ENCODE measurements at regions not wholly inside any gene's neighbourhood (a gene's known extent, or its start where the extent isn't known, plus 50 kb on each side); places are given as distances from the start of the nearest gene placed in this dataset.
"Not testable (repeated sequence)": the region's sequence is repeated elsewhere in the genome, so short reads cannot be mapped to it uniquely, and the experiment has no call there.

DNA sequence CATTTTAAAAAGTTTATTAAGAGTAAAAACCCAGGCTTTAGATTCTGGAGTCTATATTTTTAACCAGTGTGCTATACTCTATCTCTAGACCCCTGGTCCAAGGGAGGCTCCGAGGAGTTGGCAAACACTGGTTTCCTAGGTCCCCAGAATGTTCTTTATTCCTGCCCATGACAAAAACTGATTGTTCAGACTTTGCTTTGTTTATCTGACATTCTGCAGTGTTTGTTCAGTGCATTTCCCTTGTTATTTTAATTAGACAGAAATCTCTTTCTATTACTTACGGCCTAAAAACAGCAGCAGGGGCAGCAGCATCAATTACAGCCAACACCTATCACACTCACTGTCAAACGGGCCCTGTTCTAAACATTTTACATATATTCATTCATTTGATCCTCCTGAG lies 2011.6 kb upstream of the WWC1 start:
- Histone ChIP-seq H3K27ac (ENCODE audit: low read length) (no peak overlapping the region), H3K27me3 (ENCODE audit: control insufficient read depth, insufficient read depth, low read length) (no peaks in the 10 kb centered on the region), H3K4me1 (ENCODE audit: control insufficient read depth, insufficient read depth, low read length) (no peaks in the 10 kb centered on the region), H3K4me3 (ENCODE audit: low read length) (no peak overlapping the region), H3K9me3 (ENCODE audit: control insufficient read depth, low read depth, low read length) (no peaks in the 10 kb centered on the region), H3K36me3 (ENCODE audit: control insufficient read depth, insufficient read depth, low read length) (no peaks in the 10 kb centered on the region)
- WGBS (ENCODE audit: insufficient coverage, low lambda C conversion rate), result 83% methylated on average over 1 of the region's 3 CpGs
- no peak for DNase-seq

GRCh38 chr5:166281433-166281832 lies 2010.0 kb upstream of the WWC1 start:
- no peaks in the 10 kb centered on the region for H3K36me3 ChIP-seq (ENCODE audit: control insufficient read depth, insufficient read depth, low read length)
- H3K27me3 ChIP-seq (ENCODE audit: control insufficient read depth, insufficient read depth, low read length), result no peaks in the 10 kb centered on the region
- no peak overlapping the region for H3K4me3 ChIP-seq (ENCODE audit: low read length)
- H3K27ac ChIP-seq (ENCODE audit: low read length), result no peak overlapping the region
- H3K4me1 ChIP-seq (ENCODE audit: control insufficient read depth, insufficient read depth, low read length), result no peaks in the 10 kb centered on the region
- DNase-seq, result no peak
- WGBS (ENCODE audit: insufficient coverage, low lambda C conversion rate), result no CpG with 5 or more reads among the region's 2 CpGs
- no peaks in the 10 kb centered on the region for H3K9me3 ChIP-seq (ENCODE audit: control insufficient read depth, low read depth, low read length)

GRCh38 chr5:166282939-166283338 lies 2008.5 kb upstream of the WWC1 start:
- H3K27me3 ChIP-seq (ENCODE audit: control insufficient read depth, insufficient read depth, low read length), result no peaks in the 10 kb centered on the region
- no peak overlapping the region for H3K27ac ChIP-seq (ENCODE audit: low read length)
- no peaks in the 10 kb centered on the region for H3K9me3 ChIP-seq (ENCODE audit: control insufficient read depth, low read depth, low read length)
- H3K4me3 ChIP-seq (ENCODE audit: low read length), result no peak overlapping the region
- no peaks in the 10 kb centered on the region for H3K4me1 ChIP-seq (ENCODE audit: control insufficient read depth, insufficient read depth, low read length)
- no peaks in the 10 kb centered on the region for H3K36me3 ChIP-seq (ENCODE audit: control insufficient read depth, insufficient read depth, low read length)
- WGBS (ENCODE audit: insufficient coverage, low lambda C conversion rate), result 78% methylated on average over 1 of the region's 3 CpGs
- DNase-seq, result no peak

GRCh38 chr5:166285361-166285760 lies 2006.1 kb upstream of the WWC1 start:
- H3K36me3 ChIP-seq (ENCODE audit: control insufficient read depth, insufficient read depth, low read length), result no peaks in the 10 kb centered on the region
- H3K4me3 ChIP-seq (ENCODE audit: low read length), result no peak overlapping the region
- H3K9me3 ChIP-seq (ENCODE audit: control insufficient read depth, low read depth, low read length), result no peaks in the 10 kb centered on the region
- no CpG with 5 or more reads among the region's 2 CpGs for WGBS (ENCODE audit: insufficient coverage, low lambda C conversion rate)
- DNase-seq, result peak in 1 of 2 donors; percentile 52
- H3K27ac ChIP-seq (ENCODE audit: low read length), result no peak overlapping the region
- no peaks in the 10 kb centered on the region for H3K27me3 ChIP-seq (ENCODE audit: control insufficient read depth, insufficient read depth, low read length)
- no peaks in the 10 kb centered on the region for H3K4me1 ChIP-seq (ENCODE audit: control insufficient read depth, insufficient read depth, low read length)

DNA sequence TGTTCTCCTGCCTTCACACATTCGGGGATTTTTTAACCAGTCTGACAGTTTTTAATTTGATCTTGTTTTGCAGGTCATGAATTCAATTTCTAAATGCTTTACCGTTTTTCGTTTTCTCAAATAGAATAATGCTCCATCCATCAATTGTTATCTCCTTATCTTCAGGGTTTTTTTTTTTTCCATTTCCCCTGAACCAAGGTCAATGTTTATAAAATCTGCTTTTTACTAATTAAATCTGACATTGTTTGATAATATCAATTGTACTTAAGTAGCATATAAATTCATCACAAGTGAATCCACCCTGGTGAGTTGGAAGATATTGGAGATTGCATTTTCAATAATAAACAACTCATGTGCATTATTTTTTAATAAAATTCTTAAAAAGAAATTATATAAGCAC lies 2004.6 kb upstream of the WWC1 start:
- Histone ChIP-seq H3K27me3 (ENCODE audit: control insufficient read depth, insufficient read depth, low read length) (no peaks in the 10 kb centered on the region), H3K9me3 (ENCODE audit: control insufficient read depth, low read depth, low read length) (no peaks in the 10 kb centered on the region), H3K27ac (ENCODE audit: low read length) (no peak overlapping the region), H3K4me1 (ENCODE audit: control insufficient read depth, insufficient read depth, low read length) (no peaks in the 10 kb centered on the region), H3K4me3 (ENCODE audit: low read length) (no peak overlapping the region), H3K36me3 (ENCODE audit: control insufficient read depth, insufficient read depth, low read length) (no peaks in the 10 kb centered on the region)
- 79% methylated on average over 2 of the region's 3 CpGs for WGBS (ENCODE audit: insufficient coverage, low lambda C conversion rate)
- DNase-seq, result no peak

- Histone ChIP-seq H3K27me3 (ENCODE audit: control insufficient read depth, insufficient read depth, low read length) (no peaks in the 10 kb centered on the region), H3K4me3 (ENCODE audit: low read length) (no peak overlapping the region), H3K27ac (ENCODE audit: low read length) (no peak overlapping the region), H3K4me1 (ENCODE audit: control insufficient read depth, insufficient read depth, low read length) (no peaks in the 10 kb centered on the region), H3K36me3 (ENCODE audit: control insufficient read depth, insufficient read depth, low read length) (no peaks in the 10 kb centered on the region), H3K9me3 (ENCODE audit: control insufficient read depth, low read depth, low read length) (no peaks in the 10 kb centered on the region)
- 100% methylated on average over 1 of the region's 1 CpG for WGBS (ENCODE audit: insufficient coverage, low lambda C conversion rate)
- DNase-seq, result no peak
These were observed 2003.6 kb upstream of the WWC1 start for GRCh38 chr5:166287866-166288265.

DNA sequence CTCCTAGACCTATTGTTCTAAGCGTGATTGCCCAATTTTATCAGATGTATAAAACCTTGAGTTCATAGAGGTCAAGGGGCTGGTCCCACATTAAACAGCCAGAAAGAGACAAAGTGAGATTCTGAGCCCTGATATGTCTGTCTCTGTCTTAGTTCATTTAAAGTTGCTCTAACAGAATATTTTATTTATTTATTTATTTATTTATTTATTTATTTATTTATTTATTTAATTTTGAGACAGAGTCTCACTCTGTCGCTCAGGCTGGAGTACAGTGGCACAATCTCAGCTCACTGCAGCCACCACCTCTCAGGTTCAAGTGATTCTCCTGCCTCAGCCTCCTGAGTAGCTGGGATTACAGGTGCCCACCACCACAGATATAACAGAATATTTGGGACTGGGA lies 1999.6 kb upstream of the WWC1 start:
- no CpG with 5 or more reads among the region's 2 CpGs for WGBS (ENCODE audit: insufficient coverage, low lambda C conversion rate)

GRCh38 chr5:166293892-166294291 lies 1997.6 kb upstream of the WWC1 start:
- DNase-seq, result no peak
- Histone ChIP-seq H3K4me1 (ENCODE audit: control insufficient read depth, insufficient read depth, low read length) (no peaks in the 10 kb centered on the region), H3K4me3 (ENCODE audit: low read length) (no peak overlapping the region), H3K27ac (ENCODE audit: low read length) (no peak overlapping the region), H3K27me3 (ENCODE audit: control insufficient read depth, insufficient read depth, low read length) (no peaks in the 10 kb centered on the region), H3K36me3 (ENCODE audit: control insufficient read depth, insufficient read depth, low read length) (no peaks in the 10 kb centered on the region), H3K9me3 (ENCODE audit: control insufficient read depth, low read depth, low read length) (no peaks in the 10 kb centered on the region)
- no CpG with 5 or more reads among the region's 5 CpGs for WGBS (ENCODE audit: insufficient coverage, low lambda C conversion rate)

More for the DNA sequence above, 1999.6 kb upstream of the WWC1 start:
- DNase-seq; H3K4me3 ChIP-seq (ENCODE audit: low read length); H3K9me3 ChIP-seq (ENCODE audit: control insufficient read depth, low read depth, low read length); H3K27me3 ChIP-seq (ENCODE audit: control insufficient read depth, insufficient read depth, low read length); H3K36me3 ChIP-seq (ENCODE audit: control insufficient read depth, insufficient read depth, low read length); H3K4me1 ChIP-seq (ENCODE audit: control insufficient read depth, insufficient read depth, low read length); H3K27ac ChIP-seq (ENCODE audit: low read length): not testable (repeated sequence)

- WGBS (ENCODE audit: insufficient coverage, low lambda C conversion rate), result 89% methylated on average over 5 of the region's 5 CpGs
- Histone ChIP-seq H3K27ac (ENCODE audit: low read length) (no peak overlapping the region), H3K36me3 (ENCODE audit: control insufficient read depth, insufficient read depth, low read length) (no peaks in the 10 kb centered on the region), H3K9me3 (ENCODE audit: control insufficient read depth, low read depth, low read length) (peaks cover 2% of the 10 kb centered on the region), H3K27me3 (ENCODE audit: control insufficient read depth, insufficient read depth, low read length) (no peaks in the 10 kb centered on the region), H3K4me1 (ENCODE audit: control insufficient read depth, insufficient read depth, low read length) (no peaks in the 10 kb centered on the region), H3K4me3 (ENCODE audit: low read length) (no peak overlapping the region)
- no peak for DNase-seq
These were observed 1989.3 kb upstream of the WWC1 start for GRCh38 chr5:166302166-166302565.

- no peak overlapping the region for H3K4me3 ChIP-seq (ENCODE audit: low read length)
- no peak for DNase-seq
- no peaks in the 10 kb centered on the region for H3K9me3 ChIP-seq (ENCODE audit: control insufficient read depth, low read depth, low read length)
- H3K27ac ChIP-seq (ENCODE audit: low read length), result no peak overlapping the region
- WGBS (ENCODE audit: insufficient coverage, low lambda C conversion rate), result 86% methylated on average over 1 of the region's 7 CpGs
- no peaks in the 10 kb centered on the region for H3K27me3 ChIP-seq (ENCODE audit: control insufficient read depth, insufficient read depth, low read length)
- no peaks in the 10 kb centered on the region for H3K4me1 ChIP-seq (ENCODE audit: control insufficient read depth, insufficient read depth, low read length)
- H3K36me3 ChIP-seq (ENCODE audit: control insufficient read depth, insufficient read depth, low read length), result no peaks in the 10 kb centered on the region
These were observed 1974.0 kb upstream of the WWC1 start for GRCh38 chr5:166317425-166317824.

- Histone ChIP-seq H3K4me1 (ENCODE audit: control insufficient read depth, insufficient read depth, low read length) (no peaks in the 10 kb centered on the region), H3K9me3 (ENCODE audit: control insufficient read depth, low read depth, low read length) (peaks cover 2% of the 10 kb centered on the region), H3K36me3 (ENCODE audit: control insufficient read depth, insufficient read depth, low read length) (no peaks in the 10 kb centered on the region), H3K4me3 (ENCODE audit: low read length) (no peak overlapping the region), H3K27ac (ENCODE audit: low read length) (no peak overlapping the region), H3K27me3 (ENCODE audit: control insufficient read depth, insufficient read depth, low read length) (no peaks in the 10 kb centered on the region)
- 100% methylated on average over 1 of the region's 6 CpGs for WGBS (ENCODE audit: insufficient coverage, low lambda C conversion rate)
- DNase-seq, result no peak
These were observed 1970.4 kb upstream of the WWC1 start for GRCh38 chr5:166320920-166321480.
